OCI-M2 (cell line): ENCODE measurements at regions not wholly inside any gene's neighbourhood (a gene's known extent, or its start where the extent isn't known, plus 50 kb on each side); places are given as distances from the start of the nearest gene placed in this dataset.
"Not testable (repeated sequence)": the region's sequence is repeated elsewhere in the genome, so short reads cannot be mapped to it uniquely, and the experiment has no call there.

ENCODE experiments used
- DNase-seq: peaks from one replicate; lab custom pipeline; 2025; ENCODE audit not compliant: unreplicated experiment; lab: John Stamatoyannopoulos, UW

DNA sequence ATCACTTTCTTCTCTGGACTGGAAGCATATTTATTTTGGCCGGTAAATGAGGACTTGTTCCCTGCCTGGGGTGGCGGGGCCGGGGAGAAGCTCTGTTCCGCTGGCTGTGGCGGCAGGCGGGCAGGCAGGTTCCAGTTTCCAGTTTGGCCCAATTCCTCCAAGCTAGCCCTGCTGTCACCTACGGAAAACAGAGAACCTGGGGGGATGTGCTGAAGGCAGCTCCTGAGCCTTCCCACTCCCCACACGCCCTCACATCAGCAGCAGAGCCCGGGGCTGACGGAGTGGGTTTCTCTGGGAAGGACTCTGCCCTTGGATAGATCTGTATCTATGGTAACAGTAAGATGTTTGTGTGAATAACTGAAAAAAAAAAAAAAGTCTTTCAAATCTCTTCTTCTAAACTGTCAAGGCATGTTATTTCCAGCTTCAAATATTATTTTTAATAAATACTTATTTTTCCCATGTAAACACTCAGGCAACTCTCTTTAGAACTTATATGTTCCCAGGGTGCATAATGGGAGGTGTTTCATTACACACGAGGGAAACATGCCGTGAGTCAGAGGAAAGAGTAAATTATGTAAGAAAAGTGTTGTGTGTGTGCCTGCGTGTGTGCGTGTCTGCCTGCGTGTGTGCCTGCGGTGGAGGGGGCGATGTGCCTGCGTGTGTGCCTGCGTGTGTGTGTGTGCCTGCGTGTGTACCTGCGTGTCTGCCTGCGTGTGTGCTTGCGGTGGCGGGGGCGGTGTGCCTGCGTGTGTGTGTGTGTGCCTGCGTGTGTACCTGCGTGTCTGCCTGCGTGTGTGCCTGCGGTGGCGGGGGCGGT, 116.1 kb upstream of the ZNF516 start:
- no peak for DNase-seq

DNA sequence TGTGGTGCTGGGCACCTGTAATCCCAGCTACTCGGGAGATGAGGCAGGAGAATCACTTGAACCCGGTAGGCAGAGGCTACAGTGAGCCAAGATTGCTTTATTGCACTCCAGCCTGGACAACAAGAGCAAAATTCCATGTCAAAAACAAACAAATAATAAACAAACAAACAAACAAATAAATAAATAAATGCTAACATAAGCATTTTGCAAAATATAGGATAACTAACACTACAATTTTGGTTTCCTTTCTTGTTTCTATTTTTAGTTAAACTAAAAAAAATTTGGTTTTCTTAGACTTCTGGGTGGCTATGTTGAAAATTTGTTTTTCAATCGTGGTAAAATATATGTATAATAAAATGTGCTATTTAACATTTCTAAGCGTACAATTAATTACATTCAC, 115.0 kb upstream of the ZNF516 start:
- no peak for DNase-seq

DNA sequence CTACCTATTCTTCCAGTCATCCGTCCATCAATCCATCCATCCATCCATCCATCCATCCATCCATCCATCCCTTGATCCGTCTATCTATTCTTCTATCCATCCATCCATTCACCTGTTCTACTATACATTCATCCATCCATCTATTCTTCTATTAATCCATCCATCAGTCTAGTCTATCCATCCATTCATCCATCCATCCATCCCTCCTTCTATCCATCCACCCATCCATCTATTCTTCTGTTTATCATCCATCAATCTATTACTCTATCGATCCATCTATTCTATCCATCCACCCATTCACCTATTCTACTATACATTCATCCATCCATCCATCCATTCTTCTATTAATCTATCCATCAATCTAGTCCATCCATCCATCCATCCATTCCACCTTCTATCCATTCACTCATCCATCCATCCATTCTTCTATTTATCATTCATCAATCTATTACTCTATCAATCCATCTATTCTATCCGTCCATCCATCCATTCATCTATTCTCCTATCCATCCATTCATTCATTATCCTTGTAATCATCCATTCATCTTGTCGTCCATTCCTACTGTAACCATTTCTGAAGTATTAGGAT, 110.4 kb upstream of the ZNF516 start:
- DNase-seq: no peak

DNA sequence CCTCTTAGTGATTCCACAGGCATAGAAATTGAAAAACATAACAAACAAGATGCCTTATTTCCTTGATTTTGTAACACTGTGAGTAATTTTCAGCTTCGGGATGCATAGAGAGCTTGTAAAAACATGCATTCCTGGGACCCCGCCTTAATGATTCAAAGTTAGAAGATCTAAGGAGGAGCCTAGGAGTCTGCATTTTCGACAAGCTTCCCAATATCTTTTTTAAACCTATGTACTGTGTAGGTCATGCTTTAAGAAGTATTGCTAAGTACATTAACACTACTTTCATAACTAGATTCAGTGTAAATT, 109.8 kb upstream of the ZNF516 start:
- DNase-seq: no peak

DNA sequence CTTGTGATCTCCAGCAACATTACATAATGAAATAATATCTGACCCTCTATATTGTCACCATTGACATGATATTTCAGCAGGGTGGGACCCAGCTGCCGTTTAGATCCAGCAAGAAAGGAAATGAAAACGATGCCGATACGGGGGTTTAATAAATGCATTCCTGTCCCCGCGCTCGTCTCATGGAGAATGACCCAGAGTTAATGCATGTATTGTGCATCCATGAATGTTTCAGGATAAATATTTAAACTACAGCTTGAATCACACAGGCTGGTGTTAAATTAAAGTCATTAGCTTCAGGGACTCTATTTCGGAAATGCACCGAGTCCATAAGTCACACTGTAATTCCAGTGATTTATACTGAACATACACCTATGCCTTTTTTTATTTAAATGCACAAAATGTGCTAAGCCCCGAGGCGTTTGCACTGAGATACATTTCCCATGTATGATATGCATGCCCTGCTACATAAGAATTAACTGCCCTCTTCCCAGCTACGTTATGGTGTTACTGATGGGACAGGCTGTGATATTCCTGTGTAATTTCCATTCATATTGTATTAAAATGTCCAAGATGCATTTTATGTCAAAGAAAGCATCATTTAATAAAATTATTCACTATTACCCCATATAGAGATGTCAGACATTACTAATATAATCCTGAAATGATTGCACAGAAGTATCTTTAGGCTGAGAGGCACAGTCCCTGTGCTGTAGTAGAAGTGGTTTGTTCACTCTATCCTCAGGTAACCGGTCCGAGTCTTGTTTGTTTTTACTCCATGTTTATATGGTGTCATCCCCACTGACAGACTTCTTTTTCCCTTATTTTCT, 109.3 kb upstream of the ZNF516 start:
- DNase-seq: no peak

DNA sequence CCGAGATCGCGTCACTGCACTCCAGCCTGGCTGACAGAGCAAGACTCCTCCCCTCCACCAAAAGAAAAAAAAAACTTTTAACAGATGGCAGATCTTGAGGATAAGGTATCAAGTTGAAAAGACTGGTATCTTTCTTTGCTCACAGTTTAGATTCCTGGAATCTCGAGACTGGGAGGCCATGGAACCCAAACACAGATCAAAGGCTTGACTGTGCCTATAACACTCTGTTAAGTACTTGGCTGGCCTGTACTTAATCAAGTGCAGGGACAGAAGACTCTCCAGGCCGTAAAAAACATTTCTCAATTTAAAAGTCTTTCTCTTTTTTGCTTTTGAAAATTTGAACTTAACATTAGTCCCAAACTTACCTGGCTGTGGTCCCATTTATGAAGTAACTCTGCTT, 107.1 kb upstream of the ZNF516 start:
- DNase-seq: no peak

DNA sequence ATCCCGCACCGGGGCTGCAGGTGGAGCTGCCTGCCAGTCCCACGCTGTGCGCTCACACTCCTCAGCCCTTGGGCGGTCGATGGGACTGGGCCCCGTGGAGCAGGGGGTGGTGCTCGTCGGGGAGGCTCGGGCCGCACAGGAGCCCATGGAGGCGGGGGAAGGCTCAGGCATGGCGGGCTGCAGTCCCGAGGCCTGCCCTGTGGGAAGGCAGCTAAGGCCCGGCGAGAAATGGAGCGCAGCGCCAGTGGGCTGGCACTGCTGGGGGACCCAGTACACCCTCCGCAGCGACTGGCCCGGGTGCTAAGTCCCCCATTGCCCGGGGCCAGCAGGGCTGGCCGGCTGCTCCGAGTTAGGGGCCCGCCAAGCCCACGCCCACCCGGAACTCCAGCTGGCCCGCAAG, 105.0 kb upstream of the ZNF516 start:
- DNase-seq: not testable (repeated sequence)

DNA sequence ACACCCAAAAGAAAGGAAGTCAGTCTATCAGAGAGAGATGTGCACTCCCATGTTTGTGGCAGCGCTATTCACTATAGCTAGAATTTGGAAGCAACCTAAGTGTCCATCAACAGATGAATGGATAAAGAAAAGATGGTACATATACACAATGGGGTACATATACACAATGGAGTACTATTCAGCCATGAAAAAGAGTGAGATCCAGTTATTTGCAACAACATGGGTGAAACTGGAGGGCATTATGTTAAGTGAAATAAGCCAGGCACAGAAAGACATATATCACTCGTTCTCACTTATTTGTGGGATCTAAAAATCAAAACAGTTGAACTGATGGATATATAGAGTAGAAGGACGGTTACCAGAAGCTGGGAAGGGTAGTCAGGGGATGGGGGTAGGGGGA, 99.9 kb upstream of the ZNF516 start:
- no peak for DNase-seq

DNA sequence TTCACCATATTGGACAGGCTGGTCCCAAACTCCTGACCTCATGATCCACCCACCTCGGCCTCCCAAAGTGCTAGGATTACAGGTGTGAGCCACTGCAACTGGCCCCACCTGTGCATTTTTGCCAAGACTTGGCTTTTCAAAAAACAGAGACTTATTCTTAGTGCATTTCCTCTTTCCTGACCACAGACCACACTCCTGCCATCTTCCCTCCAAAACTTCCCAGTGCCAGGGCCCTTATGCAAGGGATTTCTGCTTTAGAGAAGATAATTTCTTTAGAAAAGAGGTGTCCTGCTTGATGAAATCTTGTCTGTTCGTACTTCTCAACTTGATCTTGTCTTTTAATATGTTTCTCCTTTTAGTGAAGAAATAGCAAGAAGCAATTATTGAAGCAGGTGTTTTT, 98.8 kb upstream of the ZNF516 start:
- DNase-seq: no peak

DNA sequence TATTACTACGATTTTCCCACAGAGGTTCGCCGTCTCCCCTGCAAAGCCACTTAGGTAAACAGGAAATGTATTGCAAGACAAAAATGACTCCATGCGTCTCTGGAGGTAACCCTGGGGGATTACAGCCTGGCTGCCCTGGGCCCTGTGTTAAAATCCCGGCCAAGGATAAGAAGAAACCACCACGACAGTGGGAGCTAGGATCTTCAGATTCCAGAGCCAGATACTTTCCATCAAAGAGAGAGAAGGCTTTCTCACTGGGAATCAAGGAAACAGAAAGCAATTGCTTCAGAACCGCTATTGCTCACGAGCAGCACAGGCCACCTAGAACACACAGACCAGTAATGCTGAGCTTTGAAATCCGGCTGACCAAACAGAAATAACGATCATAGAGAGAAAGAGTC, 97.9 kb upstream of the ZNF516 start:
- no peak for DNase-seq

DNA sequence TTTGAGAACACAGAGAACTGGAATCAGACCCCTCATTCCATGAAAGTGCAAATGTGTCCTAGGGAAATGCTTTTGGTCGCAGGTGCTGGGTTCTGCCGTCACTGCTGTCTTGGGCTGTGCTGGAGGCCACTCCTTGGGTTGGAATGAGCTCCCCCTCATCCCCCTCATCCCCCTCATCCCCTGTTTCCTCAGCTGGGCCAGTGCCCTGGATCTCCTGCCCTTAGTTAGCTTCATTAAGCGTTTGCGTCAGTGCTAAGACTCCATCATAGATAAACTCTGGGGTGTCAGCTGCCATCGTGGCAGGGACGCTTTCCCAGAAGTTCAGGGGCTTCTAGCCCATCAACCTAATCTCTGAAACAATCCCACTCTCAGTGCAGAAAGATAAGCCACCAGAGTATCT, 97.1 kb upstream of the ZNF516 start:
- DNase-seq: no peak

DNA sequence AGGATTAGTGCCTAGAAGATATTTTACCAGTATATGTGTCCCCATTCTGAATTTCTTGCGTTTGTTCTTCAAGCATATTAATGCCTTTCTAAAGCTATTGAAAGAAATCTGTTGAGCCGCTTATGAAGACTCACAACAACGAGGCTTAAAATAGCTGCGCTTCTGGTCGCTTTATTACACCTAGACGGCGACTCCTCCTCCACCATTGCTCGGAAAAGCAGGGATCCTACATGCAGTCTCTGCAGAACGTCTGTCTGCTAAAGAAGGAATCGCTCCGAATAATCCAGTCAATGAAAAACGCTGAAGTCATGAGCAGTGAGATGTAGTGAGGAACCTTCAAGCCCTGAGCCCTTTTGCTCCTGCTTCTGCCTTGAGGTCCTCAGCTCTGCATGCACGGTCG, 94.8 kb upstream of the ZNF516 start:
- DNase-seq: no peak

DNA sequence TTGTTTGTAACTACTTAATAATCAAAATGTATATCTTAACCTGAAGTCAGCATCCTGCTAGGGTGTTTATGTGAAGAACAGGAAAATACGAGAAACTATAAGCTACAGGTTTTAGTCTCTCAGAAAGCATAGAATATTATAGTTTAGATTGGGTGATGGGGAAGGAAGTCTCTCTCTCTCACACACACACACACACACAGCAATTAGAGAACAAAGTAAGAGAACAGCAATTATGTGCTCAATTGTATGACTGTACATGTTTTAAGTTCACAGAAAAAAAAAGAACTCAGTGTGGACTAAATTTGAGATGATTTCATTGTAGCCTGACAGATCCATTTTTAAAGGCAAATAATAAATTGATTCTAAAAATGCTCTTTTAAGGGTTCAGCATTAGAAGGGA, 94.3 kb upstream of the ZNF516 start:
- DNase-seq: no peak

DNA sequence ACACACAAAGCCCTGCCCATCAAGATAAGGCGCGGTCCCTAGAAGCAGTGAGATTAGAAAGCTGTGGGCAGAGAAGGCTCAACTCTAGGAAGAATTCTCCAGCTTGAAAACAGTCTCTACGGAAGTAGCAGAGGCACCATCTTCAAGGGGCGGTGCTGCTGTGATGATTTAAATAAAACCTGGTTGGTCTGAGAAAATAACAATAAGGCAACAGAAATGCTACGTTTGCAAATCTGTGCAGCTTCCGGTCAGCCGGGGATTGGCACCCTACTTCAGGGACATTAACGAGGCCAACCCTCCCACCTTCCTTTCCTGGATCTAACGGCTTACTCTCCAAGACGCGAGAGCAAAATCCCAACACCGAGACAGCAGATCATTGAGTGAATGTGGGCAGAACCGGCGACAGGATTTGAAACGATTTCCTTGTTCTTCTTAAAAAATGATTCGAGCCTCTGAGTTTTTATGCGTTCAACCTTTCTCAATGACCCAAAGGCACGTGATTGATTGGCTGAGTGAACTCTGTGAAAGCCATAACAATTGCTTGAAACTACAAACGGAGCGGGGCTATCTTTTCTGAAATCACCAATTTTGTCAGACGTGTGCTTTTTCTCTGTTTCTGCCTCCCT, 93.7 kb upstream of the ZNF516 start:
- no peak for DNase-seq

DNA sequence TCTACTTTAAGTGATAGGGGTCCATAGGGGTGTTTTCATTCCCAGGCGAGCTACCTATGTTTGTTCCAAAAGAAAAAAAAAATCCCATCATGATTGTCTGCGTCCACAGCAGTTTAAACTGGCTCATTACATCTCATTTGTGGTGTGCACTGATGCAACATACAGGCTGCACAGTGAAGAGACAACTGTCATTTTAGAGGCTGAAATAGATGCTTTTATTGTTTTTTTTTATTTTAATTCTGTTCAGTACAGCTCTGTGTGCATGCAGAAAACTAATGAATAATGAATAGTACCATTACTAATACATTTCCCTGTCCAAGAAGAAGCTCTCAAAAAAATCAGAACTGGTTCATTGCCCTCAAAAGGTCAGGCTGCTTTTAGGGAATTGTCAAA, 92.8 kb upstream of the ZNF516 start:
- DNase-seq: no peak

DNA sequence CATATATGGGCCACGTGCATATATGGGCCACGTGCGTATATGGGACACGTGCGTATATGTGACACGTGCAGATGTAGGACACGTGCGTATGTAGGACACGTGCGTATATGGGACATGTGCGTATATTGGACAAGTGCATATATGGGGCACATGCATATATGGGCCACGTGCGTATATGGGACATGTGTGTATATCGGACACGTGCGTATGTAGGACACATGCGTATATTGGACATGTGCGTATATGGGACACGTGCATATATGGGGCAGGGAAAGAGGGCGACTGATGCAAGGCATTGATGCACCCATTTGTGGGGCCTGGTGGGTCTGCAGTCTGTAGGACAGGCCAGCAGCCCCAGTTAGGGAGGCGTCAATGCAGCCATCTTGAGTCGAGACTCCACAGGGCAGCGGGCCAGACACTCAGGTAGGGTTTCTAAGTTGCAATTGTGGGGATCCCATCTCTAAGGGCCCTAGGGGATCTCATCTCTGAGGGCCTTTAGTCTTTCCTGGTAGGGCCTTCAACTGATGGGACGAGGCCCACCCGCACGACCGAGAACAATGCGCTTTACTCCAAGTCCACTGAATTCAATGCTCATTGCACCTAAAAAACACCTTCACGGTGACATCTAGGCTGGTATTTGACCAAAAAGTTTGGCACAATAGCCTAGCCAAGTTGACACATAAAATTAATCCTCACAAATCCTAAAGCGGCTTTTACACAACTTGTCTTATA, 92.3 kb upstream of the ZNF516 start:
- no peak for DNase-seq

DNA sequence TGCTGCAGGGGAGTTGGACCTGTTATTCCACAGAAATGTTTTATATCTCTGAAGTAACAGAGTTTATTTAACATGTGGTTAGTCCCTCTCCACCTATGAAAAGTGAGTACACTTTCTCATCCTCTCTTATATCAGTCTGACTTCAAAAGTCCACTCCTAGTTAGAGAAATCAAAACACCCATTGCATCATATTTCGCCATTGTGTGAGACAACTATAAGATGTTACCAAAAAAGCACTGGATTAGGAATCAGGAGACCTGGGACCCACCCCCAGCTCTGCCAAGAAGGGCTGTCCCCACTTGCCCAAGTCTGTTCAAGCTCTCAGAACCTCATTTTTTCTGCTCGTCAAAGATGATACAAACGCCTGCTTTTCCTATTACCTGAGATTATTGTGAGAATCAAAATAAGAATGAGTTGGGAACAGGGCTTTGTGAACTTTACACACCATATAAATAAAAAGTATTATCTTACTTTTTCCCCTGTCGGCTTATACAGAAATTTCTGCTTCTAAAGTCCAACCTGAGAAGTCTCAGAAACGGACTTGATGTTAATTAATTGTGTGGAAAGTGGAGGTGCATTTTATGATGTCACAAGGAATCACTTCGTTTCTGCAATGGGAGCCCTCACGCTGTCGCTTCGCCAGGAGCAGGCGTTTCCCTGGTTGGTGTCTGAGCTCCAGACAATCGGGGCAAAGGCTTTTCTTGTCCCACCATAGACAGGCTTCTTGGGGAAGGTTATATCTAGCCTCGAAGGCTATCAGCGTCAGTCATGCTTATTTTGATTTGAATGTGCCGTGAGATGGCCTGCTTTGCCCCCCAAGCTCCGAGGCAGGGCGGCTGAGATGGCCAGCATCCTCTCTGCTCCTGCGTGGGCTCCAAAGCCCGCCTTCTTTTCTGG, 89.6 kb upstream of the ZNF516 start:
- DNase-seq: no peak

DNA sequence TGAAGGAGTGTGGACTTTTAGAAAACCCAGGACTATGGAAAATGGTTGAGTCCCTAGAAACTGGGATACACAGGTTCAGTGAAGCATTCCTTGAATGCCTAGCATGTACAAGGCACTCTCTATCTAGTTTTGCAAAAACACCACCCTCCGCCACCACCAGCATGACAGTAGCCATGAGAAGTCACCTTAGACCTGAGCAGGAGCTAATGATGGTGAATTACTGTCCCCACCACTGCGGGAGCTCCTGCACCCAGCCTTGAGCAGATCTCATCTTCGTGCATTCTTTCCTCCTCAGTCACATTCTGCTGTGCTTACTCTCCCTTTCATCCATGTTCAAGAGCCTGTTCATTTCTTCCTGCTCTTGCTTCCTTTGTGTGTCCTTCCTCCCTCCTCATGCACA, 86.2 kb upstream of the ZNF516 start:
- no peak for DNase-seq

DNA sequence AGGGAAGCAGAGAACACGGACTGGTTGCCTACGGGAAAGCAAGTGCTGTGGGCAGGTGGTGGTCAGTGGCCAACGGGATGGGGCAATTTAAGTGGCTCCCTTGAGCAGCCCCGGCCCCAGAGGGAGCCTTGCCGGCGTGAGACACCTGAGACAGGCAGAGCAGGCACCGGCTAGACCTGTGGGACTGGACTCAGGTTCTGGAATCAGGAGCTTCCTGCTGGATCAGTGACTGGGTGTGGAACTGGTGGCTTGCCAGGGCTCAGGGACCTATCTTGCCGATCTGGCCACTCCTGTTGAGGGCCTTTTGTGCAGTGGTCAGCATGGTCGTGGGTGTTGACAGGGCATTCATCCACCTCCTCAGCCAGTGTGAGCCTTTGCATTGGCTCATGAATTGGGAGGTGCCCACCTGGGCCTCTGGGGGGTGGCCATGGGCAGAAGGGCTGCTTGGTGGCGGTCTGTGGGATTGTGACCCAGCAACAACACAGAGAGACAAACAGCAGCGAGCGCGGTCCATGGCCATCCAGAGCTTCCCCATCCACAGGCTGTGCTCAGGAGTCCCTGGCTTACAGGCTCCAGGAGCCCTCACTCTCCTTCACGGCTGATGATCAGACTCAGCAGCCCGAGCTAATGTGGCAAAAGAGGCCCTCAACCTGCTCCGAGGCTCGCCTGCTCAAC, 85.4 kb upstream of the ZNF516 start:
- no peak for DNase-seq

DNA sequence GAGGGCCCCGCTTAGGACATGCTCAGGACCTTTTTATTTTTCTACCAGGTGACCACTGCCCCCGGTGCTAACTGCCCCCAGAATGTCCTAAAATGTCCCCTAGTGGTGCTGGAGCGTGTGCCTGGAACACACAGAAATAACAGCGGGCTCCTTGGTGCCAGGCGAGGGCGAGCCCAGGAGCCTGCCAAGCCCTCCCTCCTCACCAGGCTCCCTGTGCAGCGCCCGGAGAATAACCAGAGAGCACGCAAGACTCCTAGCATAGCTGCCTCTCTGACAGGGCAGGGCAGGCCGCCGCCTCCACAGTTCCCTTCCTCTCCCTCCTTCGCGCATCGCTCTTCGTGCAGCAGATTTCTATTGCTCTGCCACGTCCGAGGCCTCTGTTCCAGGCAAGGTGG, 84.3 kb upstream of the ZNF516 start:
- no peak for DNase-seq
